Mononuclear cell (primary cell): ENCODE measurements at regions not wholly inside any gene's neighbourhood (a gene's known extent, or its start where the extent isn't known, plus 50 kb on each side); places are given as distances from the start of the nearest gene placed in this dataset.
"Not testable (repeated sequence)": the region's sequence is repeated elsewhere in the genome, so short reads cannot be mapped to it uniquely, and the experiment has no call there.

Experiments
- H3K27me3 ChIP-seq: 2 replicates; pipeline ENCODE4 v1.6.0; 2011; ENCODE audit warnings: low read length, control low read depth; ENCODE audit not compliant: insufficient read depth
- H3K4me1 ChIP-seq: 2 replicates; pipeline ENCODE4 v1.5.1; 2011; ENCODE audit warnings: mild to moderate bottlenecking, low read length, control low read depth; ENCODE audit not compliant: insufficient read depth
- H3K4me3 ChIP-seq: 2 replicates; pipeline ENCODE4 v1.5.1; 2011; ENCODE audit warnings: mild to moderate bottlenecking, low read length, moderate library complexity
- H3K9me3 ChIP-seq: 2 replicates; pipeline ENCODE4 v1.5.1; 2011; ENCODE audit warnings: low read depth, mild to moderate bottlenecking, control low read depth, low read length

DNA sequence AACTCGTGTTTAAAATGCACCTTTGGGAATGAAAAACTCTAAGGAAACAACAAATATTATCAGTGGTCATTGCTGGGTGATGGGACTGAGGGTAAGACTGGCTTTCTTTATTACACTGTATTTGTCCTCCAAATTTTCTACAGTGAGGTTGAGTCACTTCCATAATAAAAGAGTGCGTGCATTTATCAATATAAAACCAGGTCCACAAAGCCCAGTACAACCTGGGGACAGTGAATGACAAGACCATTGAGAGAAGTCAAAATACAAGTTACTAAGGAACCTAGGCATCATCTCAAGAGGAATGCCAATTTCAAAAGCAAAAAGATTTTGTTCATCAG lies 76.4 kb downstream of the MAGED4 start:
- H3K27me3 ChIP-seq = peaks cover 5% of the 10 kb centered on the region
- no peak overlapping the region for H3K4me3 ChIP-seq
- no peaks in the 10 kb centered on the region for H3K9me3 ChIP-seq
- peaks cover 8% of the 10 kb centered on the region for H3K4me1 ChIP-seq

DNA sequence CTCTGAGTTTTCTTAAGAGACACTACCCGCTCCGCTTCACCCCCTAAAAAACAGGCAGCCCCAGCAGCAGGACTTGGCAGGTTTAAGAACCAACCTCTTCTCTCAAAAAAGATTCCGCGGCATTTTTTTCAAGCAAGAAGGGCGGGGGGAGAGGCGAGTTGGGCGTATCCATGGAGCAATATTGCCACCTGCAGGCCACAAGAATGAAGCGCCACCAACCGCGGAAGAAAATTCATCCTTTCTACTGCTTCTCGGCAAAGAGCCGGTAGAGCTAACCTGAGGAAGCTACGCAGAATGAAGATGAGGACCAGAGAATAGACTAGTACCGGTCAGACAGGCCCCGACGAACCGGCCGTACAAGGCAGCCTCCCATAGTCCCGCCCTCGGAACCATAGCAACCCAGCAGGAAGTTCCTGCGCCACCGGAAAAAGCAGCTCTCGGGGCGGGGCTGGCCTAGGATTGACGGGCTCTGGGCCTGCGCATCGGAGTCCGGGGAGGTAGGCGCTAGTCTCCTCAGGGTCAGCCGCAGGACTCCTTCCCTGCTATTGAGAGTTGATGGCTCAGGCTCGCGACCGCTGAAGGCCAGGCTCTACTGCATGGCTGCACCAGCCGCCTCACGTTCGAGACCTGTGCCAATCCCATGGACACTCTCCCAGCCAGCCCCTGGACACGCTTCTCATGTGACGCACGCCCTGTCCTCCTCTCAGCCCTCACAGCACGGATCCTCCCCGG lies 76.9 kb downstream of the MAGED4 start:
- peaks cover 5% of the 10 kb centered on the region for H3K27me3 ChIP-seq
- no peaks in the 10 kb centered on the region for H3K9me3 ChIP-seq
- peaks cover 8% of the 10 kb centered on the region for H3K4me1 ChIP-seq
- peak overlapping the region; percentile 61 for H3K4me3 ChIP-seq

DNA sequence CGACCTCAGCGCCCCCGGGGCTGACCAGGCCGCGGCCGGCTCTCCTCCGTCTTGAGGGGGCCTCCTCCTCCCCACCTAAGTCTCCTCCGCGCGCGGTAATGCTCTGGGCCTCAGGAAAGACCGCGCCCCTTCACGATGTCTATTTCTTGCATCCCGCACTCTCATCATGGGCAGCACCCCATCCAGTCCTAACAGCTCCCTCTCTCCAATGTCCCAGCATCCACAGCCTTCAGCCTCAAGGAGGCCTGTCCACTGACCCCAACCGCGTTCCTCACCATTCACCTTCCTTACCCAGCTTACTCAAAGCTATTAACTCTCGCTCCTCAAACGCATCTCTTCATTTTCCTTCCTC lies 77.5 kb downstream of the MAGED4 start:
- peak overlapping the region; percentile 61 for H3K4me3 ChIP-seq
- no peaks in the 10 kb centered on the region for H3K9me3 ChIP-seq
- peaks cover 8% of the 10 kb centered on the region for H3K4me1 ChIP-seq
- H3K27me3 ChIP-seq = peaks cover 2% of the 10 kb centered on the region

DNA sequence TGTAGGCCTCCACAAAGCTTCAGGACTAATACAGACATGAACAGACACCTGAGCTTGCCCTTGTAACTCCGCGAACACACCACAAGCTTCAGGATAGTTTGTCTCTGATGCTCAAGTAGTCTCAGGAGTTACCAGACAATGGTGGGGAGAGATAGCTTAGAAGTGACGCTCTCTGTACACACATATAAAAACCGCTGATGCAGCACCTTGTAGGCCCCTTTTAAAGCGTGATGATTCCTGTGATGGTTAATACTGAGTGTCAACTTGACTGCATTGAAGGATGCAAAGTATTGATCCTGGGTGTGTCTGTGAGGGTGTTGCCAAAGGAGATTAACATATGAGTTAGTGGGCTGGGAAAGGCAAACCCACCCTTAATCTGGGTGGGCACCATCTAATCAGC lies 78.7 kb downstream of the MAGED4 start:
- Histone ChIP-seq H3K4me3 (no peak overlapping the region), H3K27me3 (no peaks in the 10 kb centered on the region), H3K4me1 (peaks cover 8% of the 10 kb centered on the region), H3K9me3 (no peaks in the 10 kb centered on the region)

DNA sequence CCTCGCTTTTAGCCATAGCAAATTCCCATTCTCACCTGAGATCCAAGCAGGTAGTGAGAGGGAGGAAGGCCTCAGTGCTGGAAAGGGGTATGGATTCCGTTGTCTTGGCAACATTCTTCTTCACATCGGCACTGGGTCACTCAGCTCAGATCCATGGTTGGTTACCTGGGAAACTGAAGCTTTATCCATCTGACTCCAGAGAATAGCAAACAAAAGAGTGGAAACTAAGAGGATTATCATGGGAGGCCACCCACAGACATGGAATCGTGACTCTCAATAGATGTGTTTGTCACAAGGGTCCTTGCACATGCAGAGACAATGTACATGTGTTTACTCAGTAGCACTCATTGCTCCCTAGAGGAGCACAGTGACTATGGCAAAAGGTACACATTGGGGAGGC lies 81.0 kb downstream of the MAGED4 start:
- Histone ChIP-seq H3K27me3 (no peaks in the 10 kb centered on the region), H3K4me3 (no peak overlapping the region), H3K4me1 (peaks cover 8% of the 10 kb centered on the region)

DNA sequence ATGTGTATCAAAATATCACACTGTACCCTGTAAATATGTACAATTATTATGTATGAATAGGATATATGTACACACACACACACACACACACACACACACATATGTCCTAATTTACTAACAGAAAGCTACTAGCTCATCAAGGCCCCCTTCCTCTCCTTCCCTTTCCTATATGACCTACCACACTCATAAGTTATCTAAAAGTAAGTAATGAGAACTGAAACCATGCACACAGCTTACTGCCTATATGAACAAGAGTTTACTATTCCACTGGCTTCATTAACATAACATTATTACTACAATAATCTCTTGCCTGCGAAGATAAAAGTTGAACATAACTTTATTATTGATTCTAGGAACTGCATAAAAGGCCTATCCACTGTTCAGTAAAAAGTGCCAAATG lies 83.8 kb downstream of the MAGED4 start:
- not testable (repeated sequence) for H3K4me1 ChIP-seq, H3K4me3 ChIP-seq, H3K9me3 ChIP-seq, H3K27me3 ChIP-seq

More for the DNA sequence above, 81.0 kb downstream of the MAGED4 start:
- H3K9me3 ChIP-seq = no peaks in the 10 kb centered on the region

DNA sequence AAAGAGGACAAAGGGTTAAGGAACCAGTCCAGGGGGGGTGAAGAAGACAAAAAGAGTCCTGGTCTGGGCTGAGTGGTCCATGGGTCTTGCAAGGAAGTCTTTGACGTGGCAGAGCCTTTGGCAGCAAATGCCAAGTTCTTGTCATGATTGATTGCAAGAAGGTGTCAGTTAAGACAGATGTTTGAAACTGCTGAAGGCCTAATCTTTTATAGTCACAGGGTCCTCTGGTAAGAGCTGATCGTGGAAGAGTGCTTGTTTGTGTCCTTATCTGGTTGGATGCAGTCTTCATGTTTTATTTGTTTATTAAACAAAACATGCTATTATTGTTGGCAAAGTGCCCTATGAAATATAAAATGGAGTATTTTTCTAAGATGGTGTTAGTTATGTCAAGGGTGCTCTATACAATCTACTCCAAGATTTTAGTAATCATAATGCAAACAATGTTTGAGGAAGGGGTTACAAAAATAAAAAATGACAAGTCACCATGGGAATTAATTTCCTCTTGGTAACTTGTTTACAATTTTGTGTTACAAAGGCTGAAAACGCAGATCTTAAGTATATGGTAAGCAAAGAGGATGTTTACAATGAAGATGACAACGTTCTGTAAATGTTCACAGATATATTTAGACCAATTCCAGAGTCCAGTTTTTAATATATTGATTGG lies 85.9 kb downstream of the MAGED4 start:
- H3K27me3 ChIP-seq = no peaks in the 10 kb centered on the region
- no peak overlapping the region for H3K4me3 ChIP-seq
- no peaks in the 10 kb centered on the region for H3K4me1 ChIP-seq
- no peaks in the 10 kb centered on the region for H3K9me3 ChIP-seq

DNA sequence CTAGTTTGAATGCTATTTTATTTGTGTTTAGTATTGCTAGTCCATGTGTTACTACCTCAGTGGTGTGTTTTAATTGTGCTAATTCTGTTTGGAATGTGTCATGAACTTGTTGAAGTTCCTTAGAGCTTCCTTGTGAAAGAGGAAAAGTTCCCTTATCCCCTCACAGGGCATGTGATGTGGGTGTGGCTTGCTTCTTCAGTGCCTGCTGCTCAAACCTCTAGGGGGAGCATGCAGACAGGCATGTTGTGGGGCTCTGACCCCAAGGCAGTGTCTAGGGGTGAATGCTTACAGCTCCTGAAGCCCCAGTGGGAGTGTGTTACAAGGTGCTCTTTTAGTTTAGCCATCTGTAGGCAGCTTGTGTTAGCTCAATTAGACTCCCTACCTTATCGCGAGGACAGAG lies 86.5 kb downstream of the MAGED4 start:
- Histone ChIP-seq H3K4me3 (no peak overlapping the region), H3K4me1 (no peaks in the 10 kb centered on the region), H3K27me3 (no peaks in the 10 kb centered on the region), H3K9me3 (no peaks in the 10 kb centered on the region)

DNA sequence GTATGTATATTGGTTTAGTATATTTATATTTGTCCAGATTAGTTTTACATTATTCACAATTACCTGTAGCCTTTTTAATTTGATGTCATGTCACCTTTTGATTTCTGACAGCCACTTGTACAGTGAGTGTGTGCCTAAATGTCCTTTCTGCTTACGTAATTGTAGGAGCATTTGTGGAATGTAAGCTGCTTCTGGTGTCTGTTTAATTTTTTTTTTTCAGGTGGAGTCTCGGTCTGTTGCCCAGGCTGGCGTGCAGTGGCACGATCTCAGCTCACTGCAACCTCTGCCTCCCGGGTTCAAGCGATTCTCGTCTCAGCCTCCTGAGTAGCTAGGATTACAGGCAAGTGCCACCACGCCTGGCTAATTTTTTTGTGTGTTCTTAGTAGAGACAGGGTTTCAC lies 91.2 kb upstream of the XAGE2 start:
- Histone ChIP-seq H3K27me3 (no peaks in the 10 kb centered on the region), H3K9me3 (peaks cover 9% of the 10 kb centered on the region), H3K4me1 (no peaks in the 10 kb centered on the region), H3K4me3 (no peak overlapping the region)

DNA sequence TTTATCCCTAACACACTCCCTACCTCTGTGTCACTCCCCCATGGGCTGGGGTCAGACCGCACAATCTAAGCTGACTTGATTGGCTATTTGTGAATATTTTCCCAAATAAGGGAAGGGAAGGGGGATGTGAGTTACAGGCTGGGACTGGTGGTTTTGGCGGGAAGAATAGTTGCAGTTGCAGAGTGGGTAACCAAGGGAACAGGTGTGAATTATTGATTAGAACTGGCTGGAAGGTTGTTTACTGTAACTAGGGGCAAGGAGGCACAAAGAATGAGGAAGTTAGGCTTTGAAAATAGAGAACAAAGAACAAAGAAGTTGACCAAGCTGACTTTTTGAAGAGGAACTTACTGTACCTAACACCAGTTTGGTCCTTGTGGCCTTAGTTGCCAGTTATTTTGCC lies 88.0 kb upstream of the XAGE2 start:
- Histone ChIP-seq H3K4me1 (no peaks in the 10 kb centered on the region), H3K4me3 (no peak overlapping the region), H3K27me3 (no peaks in the 10 kb centered on the region), H3K9me3 (peaks cover 9% of the 10 kb centered on the region)

DNA sequence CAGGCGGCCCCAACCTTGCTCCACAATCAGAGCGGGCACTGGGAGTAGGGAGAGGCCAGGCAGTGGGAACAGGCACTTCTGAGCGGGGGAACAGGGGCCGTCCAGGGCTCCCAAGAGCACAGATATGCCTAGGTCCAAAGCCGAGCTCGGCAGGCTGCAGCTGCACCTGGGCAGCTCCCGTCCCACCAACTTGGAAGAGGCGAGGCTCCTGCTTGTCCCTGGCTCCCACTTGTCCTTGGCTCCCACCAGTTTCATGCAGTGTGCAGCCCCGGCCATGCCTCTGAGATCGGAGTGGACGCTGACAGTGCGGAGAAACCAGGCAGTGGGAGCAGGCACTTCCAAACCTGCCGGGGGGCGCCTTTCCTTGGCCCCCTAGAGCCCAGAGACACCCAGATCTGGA lies 84.0 kb upstream of the XAGE2 start:
- Histone ChIP-seq H3K9me3 (peaks cover 7% of the 10 kb centered on the region), H3K4me3 (no peak overlapping the region), H3K27me3 (no peaks in the 10 kb centered on the region), H3K4me1 (no peaks in the 10 kb centered on the region)

DNA sequence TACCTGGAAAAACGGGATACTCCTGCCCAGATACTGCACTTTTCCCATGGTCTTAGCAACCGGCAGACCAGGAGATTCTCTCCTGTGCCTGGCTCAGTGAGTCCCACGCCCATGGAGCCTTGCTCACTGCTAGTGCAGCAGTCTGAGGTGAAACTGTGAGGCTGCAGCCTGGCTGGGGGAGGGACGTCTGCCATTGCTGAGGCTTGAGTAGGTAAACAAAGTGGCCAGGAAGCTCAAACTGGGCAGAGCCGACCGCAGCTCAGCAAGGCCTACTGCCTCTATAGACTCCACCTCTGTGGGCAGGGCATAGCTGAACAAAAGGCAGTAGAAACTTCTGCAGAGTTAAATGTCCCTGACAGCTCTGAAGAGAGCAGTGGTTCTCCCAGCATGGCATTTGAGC lies 69.9 kb upstream of the XAGE2 start:
- H3K9me3 ChIP-seq, H3K4me3 ChIP-seq, H3K27me3 ChIP-seq, H3K4me1 ChIP-seq: not testable (repeated sequence)

DNA sequence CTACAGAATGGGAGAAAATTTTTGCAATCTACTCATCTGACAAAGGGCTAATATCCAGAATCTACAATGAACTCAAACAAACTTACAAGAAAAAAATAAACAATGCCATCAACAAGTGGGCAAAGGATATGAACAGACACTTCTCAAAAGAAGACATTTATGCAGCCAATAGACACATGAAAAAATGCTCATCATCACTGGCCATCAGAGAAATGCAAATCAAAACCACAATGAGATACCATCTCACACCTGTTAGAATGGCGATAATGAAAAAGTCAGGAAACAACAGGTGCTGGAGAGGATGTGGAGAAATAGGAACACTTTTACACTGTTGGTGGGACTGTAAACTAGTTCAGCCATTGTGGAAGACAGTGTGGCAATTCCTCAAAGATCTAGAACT lies 60.3 kb upstream of the XAGE2 start:
- H3K27me3 ChIP-seq, H3K4me3 ChIP-seq, H3K9me3 ChIP-seq, H3K4me1 ChIP-seq: not testable (repeated sequence)
